GM18511 (cell line): ENCODE measurements at regions not wholly inside any gene's neighbourhood (a gene's known extent, or its start where the extent isn't known, plus 50 kb on each side); places are given as distances from the start of the nearest gene placed in this dataset.
"Not testable (repeated sequence)": the region's sequence is repeated elsewhere in the genome, so short reads cannot be mapped to it uniquely, and the experiment has no call there.

Experiments
- ATAC-seq: cut with Tn5 transposase; IDR thresholded peaks from one replicate; pipeline ENCODE4 v1.9.1; 2021; ENCODE audit warnings: mild to moderate bottlenecking, moderate library complexity; ENCODE audit not compliant: unreplicated experiment

GRCh38 chr2:58732999-58733398 is 491.9 kb upstream of the FANCL start:
- no peak for ATAC-seq

- ATAC-seq, result no peak
Observed at GRCh38 chr2:58731488-58731869, 490.4 kb upstream of the FANCL start.

DNA sequence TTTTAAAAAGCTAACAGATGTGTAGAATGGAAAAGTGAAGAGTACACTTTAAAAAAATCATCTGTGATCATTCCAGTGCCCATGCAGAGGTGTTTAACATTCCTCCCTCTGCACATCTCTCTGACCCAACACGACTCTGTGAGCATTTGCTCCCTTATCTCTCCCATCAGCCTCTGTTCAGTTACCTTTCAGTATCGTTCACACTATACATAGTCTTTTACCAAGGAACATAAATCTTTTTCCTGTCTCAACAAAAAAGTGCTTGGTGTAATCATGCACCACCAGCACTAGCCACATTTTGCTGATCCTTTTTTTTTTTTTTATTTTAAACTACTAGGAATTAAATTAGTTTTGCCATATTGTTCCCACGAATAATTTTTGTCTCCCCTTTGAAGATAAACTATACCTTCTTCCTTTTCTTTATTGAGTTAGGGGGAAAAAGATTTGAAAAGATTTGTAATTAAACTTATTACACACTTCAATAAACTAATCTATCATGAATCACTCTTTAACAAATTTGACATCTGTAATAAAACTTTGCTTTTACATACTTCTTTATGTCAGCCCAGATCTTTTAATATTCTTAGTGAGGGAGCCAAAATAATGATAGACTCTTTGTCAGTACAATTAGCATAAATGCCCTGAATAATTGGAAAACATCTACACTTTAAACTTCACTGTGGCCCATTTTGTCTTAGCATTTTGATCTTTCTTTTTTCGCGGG is 489.8 kb upstream of the FANCL start:
- ATAC-seq, result no peak

GRCh38 chr2:58727981-58728656 is 487.0 kb upstream of the FANCL start:
- ATAC-seq, result no peak

- no peak for ATAC-seq
Observed at GRCh38 chr2:58721912-58722591, 480.9 kb upstream of the FANCL start.

GRCh38 chr2:58720770-58721697 is 479.9 kb upstream of the FANCL start:
- ATAC-seq, result no peak

- no peak for ATAC-seq
Observed at GRCh38 chr2:58720033-58720769, 479.1 kb upstream of the FANCL start.

- ATAC-seq, result no peak
Observed at GRCh38 chr2:58715344-58715743, 474.2 kb upstream of the FANCL start.

- ATAC-seq, result no peak
Observed at GRCh38 chr2:58714238-58714637, 473.1 kb upstream of the FANCL start.

GRCh38 chr2:58710795-58711279 is 469.7 kb upstream of the FANCL start:
- ATAC-seq, result no peak

DNA sequence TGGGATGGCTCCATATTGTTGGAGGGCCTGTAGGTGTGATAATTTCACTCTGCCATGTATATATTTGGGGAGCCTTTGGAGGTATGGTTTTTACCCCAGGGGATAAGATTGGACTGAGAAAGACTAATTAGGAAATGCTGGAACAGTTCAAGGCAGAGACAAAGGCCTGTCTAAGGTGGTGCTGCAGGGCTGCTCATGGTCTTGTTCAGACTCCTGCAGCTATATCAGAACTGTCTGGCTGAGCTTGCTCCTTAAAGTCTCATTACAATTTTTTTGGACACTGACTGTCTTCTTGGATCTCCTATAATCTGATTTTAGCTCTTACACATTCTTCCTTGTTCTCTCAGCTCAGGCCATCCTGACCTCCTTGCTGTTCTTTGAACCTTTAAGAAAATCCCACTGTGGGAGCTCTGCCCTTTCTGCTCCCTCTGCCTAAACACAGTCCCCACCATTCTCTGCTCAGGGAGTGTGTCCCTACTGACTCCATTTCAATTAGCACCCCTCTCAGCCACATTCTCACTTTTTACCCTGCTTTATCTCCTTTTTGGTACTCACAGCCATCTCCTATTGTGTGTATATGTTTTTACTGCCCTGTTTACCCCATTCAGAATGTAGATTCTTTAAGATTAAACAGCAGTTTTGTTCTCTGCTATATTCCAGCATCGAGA is 468.7 kb upstream of the FANCL start:
- ATAC-seq, result no peak

- ATAC-seq, result no peak
Observed at GRCh38 chr2:58709274-58709673, 468.1 kb upstream of the FANCL start.

GRCh38 chr2:58708565-58708964 is 467.4 kb upstream of the FANCL start:
- ATAC-seq, result no peak

GRCh38 chr2:58702302-58702885 is 461.3 kb upstream of the FANCL start:
- ATAC-seq, result no peak

DNA sequence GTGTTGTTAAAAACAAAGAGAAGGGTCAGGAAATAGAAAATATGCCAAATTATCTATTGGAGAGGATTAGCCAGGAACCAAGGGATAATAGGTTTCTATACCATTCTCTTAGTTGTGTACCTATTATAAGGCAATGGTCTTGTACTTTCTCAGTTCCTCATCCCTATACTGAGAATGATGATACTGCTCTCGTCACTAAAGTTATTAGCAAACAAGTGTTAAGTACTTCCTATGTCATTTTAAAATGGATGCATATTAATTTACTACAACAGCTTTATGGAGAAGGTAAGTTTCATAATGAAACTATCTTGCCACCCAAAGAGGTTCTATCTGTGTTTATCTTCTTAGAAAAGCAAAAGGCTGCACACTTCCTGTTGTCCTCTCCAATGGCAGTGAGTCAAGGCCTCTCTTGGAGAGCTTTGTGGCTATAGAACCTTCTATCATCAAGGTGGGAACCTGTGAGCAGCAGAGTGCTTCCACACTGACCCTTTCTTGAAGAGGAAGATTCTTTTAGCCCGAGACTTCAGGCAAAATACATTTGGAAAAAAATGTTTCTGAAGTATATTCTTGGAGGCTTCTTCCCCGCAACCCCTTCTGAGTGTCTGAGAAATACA is 460.7 kb upstream of the FANCL start:
- peak; percentile 67 for ATAC-seq

DNA sequence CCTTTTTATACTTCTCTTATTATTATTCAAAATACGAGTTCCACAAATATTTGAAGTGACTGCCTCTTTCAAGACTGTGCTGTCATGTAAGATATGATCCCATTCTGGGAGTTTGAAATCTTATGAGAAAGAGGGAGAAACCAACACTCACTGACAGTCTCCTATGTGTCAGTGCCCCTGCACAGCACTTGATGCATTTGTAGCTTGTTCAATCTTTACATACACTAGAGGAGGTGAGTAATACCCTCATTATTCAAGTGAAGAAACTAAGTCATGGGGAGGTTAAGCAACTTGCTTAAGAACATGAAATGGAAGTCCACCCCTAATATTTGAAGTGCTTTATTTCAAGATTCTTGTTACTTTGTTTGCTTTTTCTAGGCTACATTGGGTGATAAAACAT is 459.5 kb upstream of the FANCL start:
- no peak for ATAC-seq

GRCh38 chr2:58699411-58699810 is 458.3 kb upstream of the FANCL start:
- ATAC-seq, result no peak

DNA sequence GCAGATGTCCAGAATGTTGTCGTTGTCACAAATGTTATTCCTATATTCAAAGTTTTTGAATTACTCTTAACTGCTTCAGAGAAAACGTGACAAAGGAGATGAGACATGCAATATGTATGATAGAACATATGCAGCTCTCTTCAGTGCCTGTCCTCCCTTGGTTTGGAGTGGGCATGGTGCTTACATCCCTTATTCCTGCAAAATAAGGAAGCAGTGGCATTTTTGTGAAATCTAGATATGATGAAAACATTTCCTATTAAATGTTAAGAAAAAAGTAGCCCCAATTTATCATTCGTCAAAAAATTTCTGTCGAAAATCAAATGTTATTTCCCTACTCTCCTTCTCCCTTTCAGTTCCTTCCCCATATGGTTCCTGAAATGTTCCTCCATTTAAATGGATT is 457.5 kb upstream of the FANCL start:
- ATAC-seq, result no peak

GRCh38 chr2:58694114-58694513 is 453.0 kb upstream of the FANCL start:
- not testable (repeated sequence) for ATAC-seq
